ENCODE measurements at regions not wholly inside any gene's neighbourhood (a gene's known extent, or its start where the extent isn't known, plus 50 kb on each side); places are given as distances from the start of the nearest gene placed in this dataset.

- Mint-ChIP-seq H3K4me1 (ENCODE audit: low read depth) (peaks cover 9% of the 10 kb centered on the region), H3K27me3 (ENCODE audit: low read depth) (no peaks in the 10 kb centered on the region), H3K9me3 (ENCODE audit: low read depth) (peaks cover 10% of the 10 kb centered on the region), H3K4me3 (ENCODE audit: unreplicated experiment) (no peak overlapping the region), H3K36me3 (ENCODE audit: low read depth) (no peaks in the 10 kb centered on the region), H3K27ac (ENCODE audit: unreplicated experiment) (no peak overlapping the region)
- DNase-seq (ENCODE audit: low spot score), result no peak
- TF ChIP-seq CTCF (IDR thresholded peaks at IDR 0.05), result no peak
Observed at GRCh38 chr4:128697323-128697722, 112.2 kb upstream of the JADE1 start.

GRCh38 chr4:128690011-128690410 is 119.5 kb upstream of the JADE1 start:
- no peak for TF ChIP-seq CTCF (IDR thresholded peaks at IDR 0.05)
- DNase-seq (ENCODE audit: low spot score), result no peak
- no peak overlapping the region for H3K4me3 Mint-ChIP-seq (ENCODE audit: unreplicated experiment)
- no peak overlapping the region for H3K27ac Mint-ChIP-seq (ENCODE audit: unreplicated experiment)
- peaks cover 12% of the 10 kb centered on the region for H3K4me1 Mint-ChIP-seq (ENCODE audit: low read depth)
- H3K9me3 Mint-ChIP-seq (ENCODE audit: low read depth), result peaks cover 15% of the 10 kb centered on the region
- no peaks in the 10 kb centered on the region for H3K27me3 Mint-ChIP-seq (ENCODE audit: low read depth)
- no peaks in the 10 kb centered on the region for H3K36me3 Mint-ChIP-seq (ENCODE audit: low read depth)

GRCh38 chr4:128688846-128689437 is 120.6 kb upstream of the JADE1 start:
- no peaks in the 10 kb centered on the region for H3K27me3 Mint-ChIP-seq (ENCODE audit: low read depth)
- peaks cover 11% of the 10 kb centered on the region for H3K9me3 Mint-ChIP-seq (ENCODE audit: low read depth)
- H3K36me3 Mint-ChIP-seq (ENCODE audit: low read depth), result no peaks in the 10 kb centered on the region
- DNase-seq (ENCODE audit: low spot score), result no peak
- peaks cover 12% of the 10 kb centered on the region for H3K4me1 Mint-ChIP-seq (ENCODE audit: low read depth)
- H3K4me3 Mint-ChIP-seq (ENCODE audit: unreplicated experiment), result no peak overlapping the region
- H3K27ac Mint-ChIP-seq (ENCODE audit: unreplicated experiment), result peak overlapping the region; percentile 34
- no peak for TF ChIP-seq CTCF (IDR thresholded peaks at IDR 0.05)

GRCh38 chr4:128688033-128688721 is 121.3 kb upstream of the JADE1 start:
- peaks cover 12% of the 10 kb centered on the region for H3K4me1 Mint-ChIP-seq (ENCODE audit: low read depth)
- no peak overlapping the region for H3K4me3 Mint-ChIP-seq (ENCODE audit: unreplicated experiment)
- H3K27me3 Mint-ChIP-seq (ENCODE audit: low read depth), result no peaks in the 10 kb centered on the region
- no peaks in the 10 kb centered on the region for H3K36me3 Mint-ChIP-seq (ENCODE audit: low read depth)
- TF ChIP-seq CTCF (IDR thresholded peaks at IDR 0.05), result no peak
- H3K27ac Mint-ChIP-seq (ENCODE audit: unreplicated experiment), result peak overlapping the region; percentile 6
- peaks cover 5% of the 10 kb centered on the region for H3K9me3 Mint-ChIP-seq (ENCODE audit: low read depth)
- DNase-seq (ENCODE audit: low spot score), result no peak

- Mint-ChIP-seq H3K4me3 (ENCODE audit: unreplicated experiment) (no peak overlapping the region), H3K27ac (ENCODE audit: unreplicated experiment) (no peak overlapping the region), H3K4me1 (ENCODE audit: low read depth) (peaks cover 12% of the 10 kb centered on the region), H3K36me3 (ENCODE audit: low read depth) (no peaks in the 10 kb centered on the region), H3K27me3 (ENCODE audit: low read depth) (no peaks in the 10 kb centered on the region), H3K9me3 (ENCODE audit: low read depth) (peaks cover 5% of the 10 kb centered on the region)
- TF ChIP-seq CTCF (IDR thresholded peaks at IDR 0.05), result no peak
- DNase-seq (ENCODE audit: low spot score), result no peak
Observed at GRCh38 chr4:128686810-128687209, 122.7 kb upstream of the JADE1 start.
